Left lung (tissue), 4 donors: ENCODE measurements at regions not wholly inside any gene's neighbourhood (a gene's known extent, or its start where the extent isn't known, plus 50 kb on each side); places are given as distances from the start of the nearest gene placed in this dataset.

Experiments
- ATAC-seq: fragments of 200-7000 bp; cut with Tn5 transposase; one replicate; pipeline ENCODE4 v1.9.1; 2020; ENCODE audit warnings: moderate library complexity
- DNase-seq, 4 donors: peaks; one replicate each; pipeline ENCODE4 v3.0.0-alpha.2; 2013 to 2020
- H3K27ac ChIP-seq, 2 donors: fragments of 200-600 bp; sonication (generic) in 1 of 2; one replicate each; pipeline versions ENCODE4 v1.5.0 to v1.8.0; 2020 to 2021
- H3K27me3 ChIP-seq, 2 donors: fragments of 200-600 bp; sonication (generic) in 1 of 2; one replicate each; pipeline versions ENCODE4 v1.5.0 to v1.8.0; 2020 to 2021
- H3K36me3 ChIP-seq, 2 donors: fragments of 200-600 bp; sonication (generic) in 1 of 2; one replicate each; pipeline versions ENCODE4 v1.5.0 to v1.8.0; 2020 to 2021
- H3K4me1 ChIP-seq, 2 donors: fragments of 200-600 bp; one replicate each; pipeline ENCODE4 v1.8.0; 2021
- H3K4me3 ChIP-seq, 2 donors: fragments of 200-600 bp; sonication (generic) in 1 of 2; one replicate each; pipeline versions ENCODE4 v1.5.0 to v1.8.0; 2020 to 2021; ENCODE audit warnings: mild to moderate bottlenecking in 1 of 2
- H3K9me3 ChIP-seq, 2 donors: fragments of 200-600 bp; sonication (generic) in 1 of 2; one replicate each; pipeline versions ENCODE4 v1.5.0 to v1.8.0; 2020 to 2021
- intact Hi-C, 2 donors: fragments of 100-400 bp; cut with DNase I; formaldehyde crosslinking; loops; one replicate each; pipeline versions ENCODE4 v1.11.2 to v1.14.2; 2022
- TF ChIP-seq, protein P1 (sequence below), 2 donors: fragments of 200-600 bp; sonication (generic) in 1 of 2; IDR thresholded peaks; one replicate each; pipeline versions ENCODE4 v1.5.0 to v1.8.0; 2021; ENCODE audit warnings: antibody characterized with exemption in 2 of 2
- donor health status: DM: no; HTN: yes; CAD: no.
- donor health status: DM: no; HTN: no; CAD: no.

DNA sequence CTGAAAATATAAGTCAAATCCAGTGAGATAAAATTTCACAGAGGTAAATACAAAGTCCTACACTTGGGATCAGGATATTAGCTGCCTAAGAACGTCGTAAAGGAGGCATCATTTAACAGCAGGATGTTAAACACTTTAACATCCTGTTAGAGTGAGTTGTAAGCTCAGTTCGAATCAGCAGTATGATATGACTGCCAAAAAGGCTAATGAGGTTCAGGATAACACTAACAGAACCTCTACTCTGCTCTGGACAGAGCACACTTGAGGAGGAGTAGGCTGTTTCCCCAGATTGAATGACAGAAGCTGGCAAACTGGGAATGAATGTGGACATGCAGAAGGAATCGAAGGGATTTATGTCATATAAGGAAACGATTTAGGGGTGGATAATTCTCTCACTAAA, 227.1 kb upstream of the CD96 start:
- Histone ChIP-seq H3K9me3 (no peaks in the 10 kb centered on the region), H3K27ac (peak overlapping the region; percentile 31 to 40), H3K4me1 (peaks cover 7 to 11% of the 10 kb centered on the region in 2 donors), H3K27me3 (no peaks in the 10 kb centered on the region), H3K4me3 (no peak overlapping the region), H3K36me3 (no peaks in the 10 kb centered on the region)
- TF ChIP-seq, protein P1, sequence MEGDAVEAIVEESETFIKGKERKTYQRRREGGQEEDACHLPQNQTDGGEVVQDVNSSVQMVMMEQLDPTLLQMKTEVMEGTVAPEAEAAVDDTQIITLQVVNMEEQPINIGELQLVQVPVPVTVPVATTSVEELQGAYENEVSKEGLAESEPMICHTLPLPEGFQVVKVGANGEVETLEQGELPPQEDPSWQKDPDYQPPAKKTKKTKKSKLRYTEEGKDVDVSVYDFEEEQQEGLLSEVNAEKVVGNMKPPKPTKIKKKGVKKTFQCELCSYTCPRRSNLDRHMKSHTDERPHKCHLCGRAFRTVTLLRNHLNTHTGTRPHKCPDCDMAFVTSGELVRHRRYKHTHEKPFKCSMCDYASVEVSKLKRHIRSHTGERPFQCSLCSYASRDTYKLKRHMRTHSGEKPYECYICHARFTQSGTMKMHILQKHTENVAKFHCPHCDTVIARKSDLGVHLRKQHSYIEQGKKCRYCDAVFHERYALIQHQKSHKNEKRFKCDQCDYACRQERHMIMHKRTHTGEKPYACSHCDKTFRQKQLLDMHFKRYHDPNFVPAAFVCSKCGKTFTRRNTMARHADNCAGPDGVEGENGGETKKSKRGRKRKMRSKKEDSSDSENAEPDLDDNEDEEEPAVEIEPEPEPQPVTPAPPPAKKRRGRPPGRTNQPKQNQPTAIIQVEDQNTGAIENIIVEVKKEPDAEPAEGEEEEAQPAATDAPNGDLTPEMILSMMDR (IDR thresholded peaks at IDR 0.05): no peak
- ATAC-seq: peak; percentile 14
- intact Hi-C loops: no loop called here
- DNase-seq: no peak

DNA sequence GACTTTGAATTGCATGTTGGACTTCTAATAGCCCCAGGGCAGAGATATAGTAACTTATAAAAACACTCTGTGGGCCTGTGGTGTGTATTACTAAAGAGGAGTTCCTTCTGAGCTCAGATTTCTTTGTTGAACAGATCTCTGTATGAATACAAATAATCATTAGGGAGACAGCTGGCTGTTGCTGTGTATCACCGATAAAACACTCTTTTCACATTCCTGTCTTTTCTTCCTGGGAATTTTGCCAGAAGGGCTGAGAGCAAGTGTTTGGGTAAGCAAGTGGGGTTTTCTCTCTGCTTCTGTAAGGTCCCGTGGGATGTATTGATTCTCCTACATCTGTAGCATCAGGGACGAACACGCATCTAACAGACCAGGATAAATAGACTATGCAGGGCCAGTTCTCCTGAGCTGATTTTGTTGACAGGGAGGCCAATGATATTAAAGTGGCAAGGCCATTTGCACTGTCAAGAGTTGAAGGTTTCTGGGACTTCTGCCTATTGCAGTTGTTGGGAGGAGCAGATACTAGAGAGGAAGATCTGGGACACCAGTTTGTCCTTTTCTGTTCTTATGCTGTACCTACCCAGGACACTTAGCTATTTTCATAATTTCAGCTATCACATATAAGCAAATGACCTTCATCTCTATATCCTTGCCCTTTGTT, 225.9 kb upstream of the CD96 start:
- Histone ChIP-seq H3K36me3 (no peaks in the 10 kb centered on the region), H3K9me3 (no peaks in the 10 kb centered on the region), H3K27me3 (no peaks in the 10 kb centered on the region), H3K27ac (no peak overlapping the region), H3K4me3 (no peak overlapping the region), H3K4me1 (peaks cover 7 to 11% of the 10 kb centered on the region in 2 donors)
- ATAC-seq: peak; percentile 3
- peak in 1 of 4 donors; percentile 74 for DNase-seq
- TF ChIP-seq, protein P1 (IDR thresholded peaks at IDR 0.05): no peak
- intact Hi-C loops: no loop called here

- intact Hi-C loops: no loop called here
- ATAC-seq (no peak), DNase-seq (no peak)
- Histone ChIP-seq H3K4me1 (peaks cover 5 to 7% of the 10 kb centered on the region in 2 donors), H3K27me3 (no peaks in the 10 kb centered on the region), H3K9me3 (no peaks in the 10 kb centered on the region), H3K36me3 (no peaks in the 10 kb centered on the region), H3K27ac (no peak overlapping the region), H3K4me3 (no peak overlapping the region)
- TF ChIP-seq, protein P1 (IDR thresholded peaks at IDR 0.05): no peak
Measured at GRCh38 chr3:111318289-111318688, 223.7 kb upstream of the CD96 start.

- ATAC-seq (no peak), DNase-seq (no peak)
- Histone ChIP-seq H3K27ac (no peak overlapping the region), H3K4me3 (no peak overlapping the region), H3K4me1 (peaks cover 5 to 11% of the 10 kb centered on the region in 2 donors), H3K9me3 (no peaks in the 10 kb centered on the region), H3K27me3 (no peaks in the 10 kb centered on the region), H3K36me3 (no peaks in the 10 kb centered on the region)
- TF ChIP-seq, protein P1 (IDR thresholded peaks at IDR 0.05): no peak
- intact Hi-C loops: no loop called here
Measured at GRCh38 chr3:111319598-111319997, 222.4 kb upstream of the CD96 start.

GRCh38 chr3:111321786-111322185, 220.2 kb upstream of the CD96 start:
- Histone ChIP-seq H3K27me3 (no peaks in the 10 kb centered on the region), H3K36me3 (no peaks in the 10 kb centered on the region), H3K4me3 (no peak overlapping the region), H3K27ac (no peak overlapping the region), H3K9me3 (no peaks in the 10 kb centered on the region), H3K4me1 (peaks cover 0 to 5% of the 10 kb centered on the region in 2 donors)
- DNase-seq: no peak
- intact Hi-C loops: no loop called here
- no peak for ATAC-seq
- TF ChIP-seq, protein P1 (IDR thresholded peaks at IDR 0.05): no peak
